WTC11 (cell line): ENCODE measurements at regions not wholly inside any gene's neighbourhood (a gene's known extent, or its start where the extent isn't known, plus 50 kb on each side); places are given as distances from the start of the nearest gene placed in this dataset.

Source experiments
- CTCF ChIP-seq: fragments of 200-600 bp; IDR thresholded peaks from 2 replicates; pipeline ENCODE4 v1.8.0; 2022; ENCODE audit warnings: antibody characterized with exemption
- ZNF121 ChIP-seq: sonication (generic); formaldehyde crosslinking; IDR thresholded peaks from 2 replicates; pipeline ENCODE4 v1.8.0; 2023; ENCODE audit warnings: missing genetic modification reagents
- TF ChIP-seq, protein P1 (sequence below): sonication (generic); formaldehyde crosslinking; IDR thresholded peaks from 2 replicates; pipeline ENCODE4 v1.8.1; 2023; ENCODE audit warnings: mild to moderate bottlenecking, missing genetic modification reagents

DNA sequence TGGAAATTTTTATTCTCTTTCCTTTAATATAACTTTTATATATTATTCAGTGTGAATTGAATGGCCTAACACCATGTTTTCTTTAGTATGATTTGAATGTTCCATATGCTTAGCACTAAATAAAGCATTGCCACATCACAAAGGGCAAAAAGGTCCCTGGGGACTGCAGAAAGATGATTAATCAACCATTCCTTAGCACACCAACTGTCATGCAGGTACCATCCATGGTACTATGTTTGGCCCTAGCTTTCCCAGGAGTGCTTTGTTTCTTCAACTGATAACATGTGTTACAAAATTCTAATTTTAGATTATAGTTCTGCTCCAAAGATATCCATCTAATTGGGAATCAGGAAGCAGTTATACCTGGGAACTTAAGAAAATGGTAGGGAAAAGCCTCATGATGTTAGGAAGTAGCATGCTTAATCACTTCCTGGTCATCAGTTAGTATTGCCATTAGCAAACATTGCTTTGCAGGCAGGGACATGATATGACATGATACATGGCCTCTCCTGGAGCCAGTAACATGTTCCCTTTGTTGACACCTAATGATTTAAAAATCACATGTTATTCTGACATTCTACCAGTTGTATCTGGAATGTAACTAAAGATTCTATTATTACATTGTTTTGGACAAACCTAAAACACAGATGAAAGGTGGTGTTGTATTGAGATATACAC is 712.6 kb upstream of the GBE1 start:
- no peak for TF ChIP-seq CTCF
- no peak for TF ChIP-seq ZNF121 (CRISPR knock-in tag)
- TF ChIP-seq, protein P1, sequence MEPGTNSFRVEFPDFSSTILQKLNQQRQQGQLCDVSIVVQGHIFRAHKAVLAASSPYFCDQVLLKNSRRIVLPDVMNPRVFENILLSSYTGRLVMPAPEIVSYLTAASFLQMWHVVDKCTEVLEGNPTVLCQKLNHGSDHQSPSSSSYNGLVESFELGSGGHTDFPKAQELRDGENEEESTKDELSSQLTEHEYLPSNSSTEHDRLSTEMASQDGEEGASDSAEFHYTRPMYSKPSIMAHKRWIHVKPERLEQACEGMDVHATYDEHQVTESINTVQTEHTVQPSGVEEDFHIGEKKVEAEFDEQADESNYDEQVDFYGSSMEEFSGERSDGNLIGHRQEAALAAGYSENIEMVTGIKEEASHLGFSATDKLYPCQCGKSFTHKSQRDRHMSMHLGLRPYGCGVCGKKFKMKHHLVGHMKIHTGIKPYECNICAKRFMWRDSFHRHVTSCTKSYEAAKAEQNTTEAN = no peak
